ENCODE measurements at regions not wholly inside any gene's neighbourhood (a gene's known extent, or its start where the extent isn't known, plus 50 kb on each side); places are given as distances from the start of the nearest gene placed in this dataset.
"Not testable (repeated sequence)": the region's sequence is repeated elsewhere in the genome, so short reads cannot be mapped to it uniquely, and the experiment has no call there.

DNA sequence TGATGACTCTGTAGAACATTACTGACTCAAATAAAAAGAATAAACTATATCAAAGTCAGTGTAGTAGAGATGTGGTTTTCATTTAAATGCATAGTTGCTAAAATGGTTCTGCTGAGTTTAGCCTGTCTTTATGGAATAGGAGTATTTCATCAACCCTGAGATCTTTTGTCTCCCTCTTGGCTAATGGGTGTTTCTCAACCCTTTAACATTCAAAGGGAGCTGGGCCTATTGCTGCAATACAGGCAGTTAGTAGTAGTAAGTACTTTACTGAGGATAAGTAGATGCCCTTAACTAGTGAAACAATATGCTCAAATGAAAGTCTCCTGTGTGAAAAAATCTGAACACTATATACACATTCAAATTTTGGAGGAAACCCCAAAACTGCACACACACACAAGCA lies 184.7 kb upstream of the TTC14 start:
- no peak for DNase-seq (ENCODE audit: low read depth, low spot score)

DNA sequence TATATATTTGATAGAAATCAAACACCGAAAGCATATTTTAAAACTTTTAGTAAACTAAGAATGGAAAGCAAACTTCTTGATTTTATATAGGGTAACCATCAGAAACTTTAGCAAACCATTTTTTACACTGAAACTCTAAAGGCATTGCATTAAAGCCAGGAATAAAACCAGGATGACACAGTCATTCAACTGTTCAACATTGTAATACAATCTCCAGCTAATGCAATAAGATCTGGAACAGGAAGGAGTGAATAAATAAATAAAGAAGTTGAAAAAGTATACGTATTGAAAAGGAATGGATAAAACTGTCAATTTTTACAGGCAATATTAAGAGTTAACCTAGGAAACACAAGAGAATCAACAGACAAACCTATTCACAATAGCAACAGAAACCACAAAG lies 181.9 kb upstream of the TTC14 start:
- DNase-seq (ENCODE audit: low read depth, low spot score) = no peak

DNA sequence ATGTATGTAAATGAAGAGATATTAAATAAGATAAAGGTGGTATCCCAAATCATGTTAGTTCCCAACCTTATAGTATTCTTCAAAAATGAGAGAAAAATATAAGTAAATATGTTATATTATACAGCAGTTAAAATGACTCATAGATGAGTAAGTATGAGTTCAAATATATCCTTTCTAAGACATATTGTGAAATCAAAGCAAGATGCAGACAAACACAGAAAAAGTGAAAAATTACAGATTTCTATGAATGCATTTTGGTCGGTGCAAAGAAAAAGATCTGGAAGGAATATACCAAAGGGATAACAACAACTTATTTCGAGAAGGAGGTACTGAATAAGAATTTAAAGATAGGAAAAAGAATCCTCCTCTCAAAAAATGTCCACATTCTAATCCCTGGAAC lies 181.2 kb upstream of the TTC14 start:
- no peak for DNase-seq (ENCODE audit: low read depth, low spot score)

DNA sequence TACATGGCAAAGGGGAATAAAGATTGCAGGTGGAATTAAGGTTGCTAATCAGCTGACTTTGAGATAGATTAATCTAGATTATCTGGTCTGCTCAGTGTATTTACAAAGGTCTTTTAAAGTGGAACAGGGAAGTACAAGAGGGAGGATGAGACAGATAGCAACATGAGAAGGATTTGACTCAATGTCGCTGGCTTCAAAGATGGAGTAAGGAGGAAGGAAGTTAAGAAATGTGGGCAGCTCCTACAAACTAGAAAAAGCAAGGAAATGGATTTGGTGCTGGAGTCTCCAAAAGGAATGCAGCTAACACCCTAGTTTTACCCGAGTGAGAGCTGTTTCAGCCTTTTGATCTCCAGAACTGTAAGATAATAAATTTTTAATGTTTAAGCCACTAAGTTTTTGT lies 180.7 kb upstream of the TTC14 start:
- no peak for DNase-seq (ENCODE audit: low read depth, low spot score)

DNA sequence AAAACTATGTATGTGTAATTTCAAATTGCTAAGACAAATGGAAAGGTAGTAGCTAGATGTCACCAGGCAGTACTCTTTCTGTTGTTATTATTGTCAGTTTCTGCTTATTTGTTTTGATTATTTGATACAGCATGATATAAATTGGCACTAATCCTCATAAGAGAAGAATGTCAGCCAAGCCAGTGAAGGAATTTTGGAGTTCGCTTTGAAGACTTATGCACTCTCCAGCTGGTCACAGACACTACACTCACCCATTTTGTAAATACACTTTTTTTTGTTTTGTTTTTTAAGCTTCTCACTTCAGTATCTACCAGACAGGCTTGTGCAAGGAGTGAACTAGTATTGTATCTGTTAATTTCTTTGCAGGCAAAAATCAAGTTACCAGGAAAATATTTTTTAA lies 180.2 kb upstream of the TTC14 start:
- DNase-seq (ENCODE audit: low read depth, low spot score) = no peak

DNA sequence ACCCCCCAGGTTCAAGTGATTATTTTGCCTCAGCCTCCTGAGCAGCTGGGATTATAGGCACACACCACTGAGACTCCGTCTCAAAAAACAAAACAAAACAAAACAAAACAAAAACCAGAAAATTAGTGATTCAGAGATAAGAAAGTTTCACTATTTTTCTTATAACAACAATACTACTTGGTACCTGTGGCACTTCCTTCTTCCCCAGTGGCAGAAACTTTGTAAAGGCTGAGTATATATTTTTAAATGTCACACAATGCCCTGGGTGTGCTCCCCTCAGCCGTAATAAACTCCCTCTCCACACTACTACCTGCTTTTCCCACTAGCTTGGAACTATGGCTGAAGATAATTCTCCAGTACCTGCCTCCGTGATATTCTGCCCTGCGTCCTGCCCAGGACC lies 177.7 kb upstream of the TTC14 start:
- DNase-seq (ENCODE audit: low read depth, low spot score) = not testable (repeated sequence)

DNA sequence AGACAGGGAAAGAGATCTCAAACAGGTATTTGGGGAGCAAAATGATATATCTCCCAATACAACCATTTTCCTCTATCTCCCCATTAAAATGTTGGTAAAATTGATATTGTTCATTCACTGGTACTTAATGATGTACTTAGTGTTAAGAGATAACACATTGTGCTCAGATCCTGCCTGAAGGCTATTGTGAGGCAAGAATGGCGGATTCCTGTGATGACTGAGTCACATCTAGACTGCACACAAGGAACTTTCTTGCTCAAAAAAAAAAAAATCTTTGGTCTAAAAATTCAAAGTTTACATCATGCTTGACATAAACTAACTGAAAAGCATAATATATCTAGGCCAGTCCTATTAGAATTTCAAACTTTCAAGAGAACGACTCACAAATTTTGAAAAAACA lies 171.1 kb upstream of the TTC14 start:
- no peak for DNase-seq (ENCODE audit: low read depth, low spot score)

DNA sequence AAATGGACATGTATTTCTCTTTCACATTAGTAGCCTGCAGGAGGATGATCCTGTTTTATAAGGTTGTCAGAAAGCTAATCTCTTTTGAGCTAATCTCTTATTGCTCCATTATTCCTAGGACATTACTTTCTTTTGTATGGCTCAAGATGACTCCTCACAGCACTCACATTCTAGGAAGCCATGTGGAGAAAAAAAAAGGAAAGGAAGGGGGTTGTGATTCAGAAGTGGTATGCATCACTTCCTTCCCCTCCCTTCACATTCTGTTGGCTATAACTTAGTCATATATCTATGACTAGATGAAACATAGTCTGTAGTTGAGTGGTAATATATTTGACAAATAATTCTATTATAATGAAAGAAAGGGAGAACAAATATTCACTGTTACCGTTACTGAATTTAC lies 168.8 kb upstream of the TTC14 start:
- no peak for DNase-seq (ENCODE audit: low read depth, low spot score)

DNA sequence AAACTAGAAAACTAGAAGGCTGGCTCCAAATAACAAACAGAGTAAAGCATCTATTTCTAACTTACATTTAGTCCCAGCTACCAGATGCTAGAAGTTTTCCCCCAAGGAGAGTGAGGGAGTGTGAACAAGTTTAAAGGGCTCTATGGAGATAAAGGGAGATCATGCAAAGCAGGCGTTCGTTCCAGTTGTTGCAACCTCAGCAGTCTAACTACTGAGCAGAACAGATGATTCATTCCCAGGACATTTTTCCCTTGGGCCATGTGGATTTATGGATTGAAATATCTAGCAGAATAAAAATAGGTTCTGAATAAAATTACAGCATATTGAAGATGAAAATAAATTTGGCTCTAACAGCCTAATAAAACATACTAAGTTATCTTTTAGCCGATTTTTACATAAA lies 154.8 kb upstream of the TTC14 start:
- DNase-seq (ENCODE audit: low read depth, low spot score) = no peak

DNA sequence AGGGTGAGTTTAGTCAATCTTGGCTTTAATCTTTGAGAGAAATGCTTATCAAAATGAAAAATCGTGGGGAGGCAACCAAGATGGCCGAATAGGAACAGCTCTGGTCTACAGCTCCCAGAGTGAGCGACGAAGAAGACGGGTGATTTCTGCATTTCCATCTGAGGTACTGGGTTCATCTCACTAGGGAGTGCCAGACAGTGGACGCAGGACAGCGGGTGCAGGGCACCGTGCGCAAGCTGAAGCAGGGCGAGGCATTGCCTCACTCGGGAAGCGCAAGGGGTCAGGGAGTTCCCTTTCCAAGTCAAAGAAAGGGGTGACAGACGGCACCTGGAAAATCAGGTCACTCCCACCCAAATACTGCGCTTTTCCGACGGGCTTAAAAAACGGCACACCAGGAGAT lies 153.6 kb upstream of the TTC14 start:
- not testable (repeated sequence) for DNase-seq (ENCODE audit: low read depth, low spot score)

DNA sequence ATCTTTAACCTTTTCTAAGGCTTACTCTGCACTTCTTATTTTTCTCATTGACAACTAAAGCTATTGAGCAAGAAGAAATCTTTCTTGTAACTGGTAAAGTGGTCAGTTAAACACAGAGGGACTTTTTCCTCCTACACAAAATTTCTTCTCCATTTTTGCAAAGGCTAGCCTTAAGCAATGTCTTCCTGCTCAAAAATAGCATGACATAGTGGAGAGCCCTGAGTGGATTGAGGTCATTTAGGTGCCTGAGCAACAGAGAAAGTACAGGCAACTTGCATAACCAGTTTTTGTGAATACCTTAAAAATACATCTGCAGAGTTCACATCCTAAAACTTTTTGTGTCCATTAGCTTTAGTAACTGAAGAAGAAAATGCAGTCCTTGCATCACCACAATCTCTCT lies 144.7 kb upstream of the TTC14 start:
- no peak for DNase-seq (ENCODE audit: low read depth, low spot score)

DNA sequence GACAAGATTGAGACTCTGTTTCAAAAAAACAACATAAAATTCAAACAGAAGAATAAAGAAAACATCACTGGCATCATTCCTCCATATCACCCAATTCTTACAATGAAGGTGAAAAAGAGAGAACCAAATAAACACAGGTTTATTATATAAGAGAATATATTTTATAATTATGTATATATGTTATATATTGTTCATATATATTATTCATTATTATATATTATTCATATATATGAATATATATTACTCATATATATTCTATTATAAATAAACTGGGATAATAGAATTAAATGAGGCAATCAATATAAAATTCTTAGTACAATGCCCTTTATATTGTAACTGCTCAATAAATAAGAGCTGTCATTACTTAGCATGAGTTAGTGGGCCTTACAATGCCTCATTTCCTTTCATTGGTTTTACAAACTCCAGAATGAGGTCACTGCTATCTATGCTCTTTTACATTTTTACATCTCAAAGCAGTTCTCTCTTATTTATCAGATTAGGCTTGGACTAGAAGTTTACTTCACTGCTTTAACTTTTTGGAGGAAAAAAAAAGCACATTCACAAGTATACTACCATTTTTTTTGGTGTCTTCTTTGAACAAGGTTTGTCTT lies 135.5 kb upstream of the TTC14 start:
- DNase-seq (ENCODE audit: low read depth, low spot score) = no peak

DNA sequence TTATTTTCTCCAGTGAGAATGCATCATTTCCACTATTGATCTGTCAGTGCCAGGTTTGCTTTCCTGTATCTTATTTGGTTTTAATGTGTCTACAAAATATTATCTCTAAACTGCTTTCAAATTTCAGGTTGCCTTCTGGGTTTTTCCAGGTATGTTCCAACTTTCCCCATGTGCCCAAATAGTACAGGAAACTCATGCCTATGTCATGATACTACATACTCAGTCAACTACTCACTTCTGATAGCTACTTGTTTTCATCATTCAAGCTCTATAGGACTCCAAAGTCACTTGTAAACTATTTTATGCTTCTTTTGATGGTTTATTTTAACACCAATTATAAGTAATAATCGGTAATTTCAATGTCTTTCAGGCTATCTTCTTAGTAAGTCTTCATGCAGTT lies 134.8 kb upstream of the TTC14 start:
- DNase-seq (ENCODE audit: low read depth, low spot score) = no peak

DNA sequence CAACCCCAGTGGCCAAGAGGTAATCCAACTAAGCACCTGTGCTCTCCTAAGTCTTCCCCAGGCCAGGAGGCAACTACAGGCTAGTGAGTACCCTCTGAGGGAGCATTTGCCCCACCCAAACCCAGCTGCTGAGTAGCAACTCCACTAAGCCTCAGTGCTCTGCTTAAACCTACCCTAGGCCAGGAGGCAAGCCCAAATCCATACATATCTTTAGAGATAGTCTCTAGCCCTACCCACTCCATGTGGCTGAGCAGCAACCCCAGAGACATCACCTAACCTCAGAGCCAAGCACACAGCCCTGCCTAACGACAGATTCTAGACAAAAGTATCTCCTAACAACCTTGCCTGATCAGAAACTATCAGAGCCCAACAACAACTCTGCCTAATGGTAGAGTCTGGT lies 132.8 kb upstream of the TTC14 start:
- DNase-seq (ENCODE audit: low read depth, low spot score) = no peak

DNA sequence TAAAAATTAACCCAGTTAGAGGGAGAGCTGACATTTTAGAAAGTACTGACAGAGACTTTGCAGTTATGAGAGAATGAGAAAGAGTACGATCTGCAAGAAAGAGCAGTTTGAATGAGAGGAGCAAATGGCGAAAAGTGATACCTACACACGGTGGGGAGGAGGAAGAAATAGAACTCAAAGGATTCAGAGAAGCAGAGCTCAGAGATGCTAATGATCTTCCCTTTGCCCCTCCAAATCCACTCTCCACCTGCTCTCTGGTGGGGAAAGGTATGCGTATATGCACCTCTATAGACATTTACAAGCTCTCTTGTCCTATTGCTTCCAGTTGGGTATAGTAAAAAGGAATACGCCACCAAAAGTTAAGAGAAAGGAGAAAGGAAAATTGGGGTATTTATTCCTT lies 123.3 kb upstream of the TTC14 start:
- DNase-seq (ENCODE audit: low read depth, low spot score) = no peak

DNA sequence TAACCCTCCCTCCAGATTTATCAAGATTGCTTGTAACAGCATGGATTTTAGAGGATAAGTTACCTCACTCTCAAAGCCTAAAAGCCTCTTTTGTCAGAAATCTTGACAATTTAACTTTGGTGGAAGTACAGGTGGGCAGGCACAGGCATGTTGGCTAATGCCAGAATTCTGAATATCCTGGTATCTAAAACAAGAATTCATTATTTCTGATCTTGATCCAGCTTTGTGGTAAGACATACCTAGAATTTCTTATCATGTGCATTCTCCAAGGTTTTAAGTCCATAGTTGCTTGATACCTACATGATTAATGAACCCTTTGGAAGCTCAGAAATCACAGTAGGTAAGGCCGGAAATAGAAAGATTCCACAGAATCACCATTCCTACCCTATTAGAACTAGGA lies 109.9 kb upstream of the TTC14 start:
- no peak for DNase-seq (ENCODE audit: low read depth, low spot score)

DNA sequence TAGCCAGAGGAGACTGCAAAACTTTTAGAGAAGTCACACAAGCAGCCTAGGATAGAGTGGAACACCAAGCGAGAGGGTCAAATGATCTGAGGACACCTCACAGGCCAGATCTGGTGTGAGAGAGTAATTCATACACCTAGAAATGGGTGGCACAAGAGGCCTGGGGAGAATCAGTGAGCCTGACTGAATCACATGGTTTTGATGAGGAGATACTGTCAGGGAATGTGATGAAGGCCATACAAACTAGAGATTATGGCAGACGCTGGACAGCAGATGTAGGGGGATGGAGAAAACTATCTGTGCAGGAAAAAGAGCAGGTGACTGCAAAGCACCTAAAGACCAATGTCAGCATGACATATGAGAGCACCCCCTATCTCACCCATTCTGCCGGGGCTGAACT lies 105.0 kb upstream of the TTC14 start:
- no peak for DNase-seq (ENCODE audit: low read depth, low spot score)

DNA sequence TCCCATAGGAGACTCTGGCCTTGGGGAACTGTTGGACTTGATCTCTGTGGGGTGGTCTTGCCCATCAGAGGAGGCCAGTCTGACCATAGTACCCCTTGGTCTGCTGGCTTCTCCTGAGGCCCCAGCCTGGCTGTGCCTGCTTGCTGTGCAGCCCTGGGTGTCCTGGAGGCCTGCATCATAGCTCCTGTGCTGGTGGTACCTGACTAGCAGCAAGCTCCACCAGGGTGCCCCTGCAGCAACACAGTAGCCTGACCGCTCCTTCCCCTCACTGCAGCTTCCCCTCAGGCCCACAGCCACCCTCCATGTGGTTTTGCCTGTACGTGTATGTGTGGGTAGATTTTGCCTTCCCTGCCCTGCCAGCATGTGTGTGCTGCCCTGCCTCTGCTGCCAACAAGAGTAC lies 85.6 kb upstream of the TTC14 start:
- no peak for DNase-seq (ENCODE audit: low read depth, low spot score)

DNA sequence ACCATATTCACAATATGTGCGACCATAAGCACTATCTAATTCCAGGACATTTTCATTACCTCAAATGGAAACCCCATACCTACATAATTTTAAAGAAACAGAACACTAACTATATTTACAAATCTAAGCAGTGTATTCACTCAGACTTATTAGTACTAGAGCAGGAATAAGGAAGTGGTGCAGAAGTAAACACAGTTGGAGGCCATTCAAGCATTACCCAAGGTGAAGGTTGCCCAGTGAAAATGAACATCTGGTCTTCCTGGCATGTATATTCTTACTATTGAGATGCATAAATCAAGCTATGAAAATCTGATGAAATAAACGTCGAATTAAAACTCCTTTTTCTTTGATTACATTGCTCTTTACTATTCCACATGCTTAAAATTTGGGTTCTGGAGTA lies 78.9 kb upstream of the TTC14 start:
- no peak for DNase-seq (ENCODE audit: low read depth, low spot score)

DNA sequence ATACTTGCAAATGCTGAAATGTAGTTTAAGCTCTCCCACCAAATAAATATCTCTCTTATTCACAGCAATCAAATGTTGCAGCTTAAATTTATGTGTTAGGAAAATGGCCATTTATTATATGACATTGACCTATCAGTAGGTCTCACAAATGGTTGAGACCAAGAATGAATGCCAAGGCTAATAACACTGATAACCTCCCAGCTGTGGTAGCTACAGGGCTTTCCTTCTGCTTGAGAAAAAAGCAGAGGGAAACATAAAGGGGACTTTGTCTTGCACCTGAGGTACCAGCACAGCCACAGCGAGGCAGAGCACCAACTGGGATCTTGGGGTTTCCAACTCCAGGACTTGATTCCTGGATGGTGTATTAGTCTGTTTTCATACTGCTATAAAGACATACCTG lies 73.1 kb upstream of the TTC14 start:
- DNase-seq (ENCODE audit: low read depth, low spot score) = no peak

DNA sequence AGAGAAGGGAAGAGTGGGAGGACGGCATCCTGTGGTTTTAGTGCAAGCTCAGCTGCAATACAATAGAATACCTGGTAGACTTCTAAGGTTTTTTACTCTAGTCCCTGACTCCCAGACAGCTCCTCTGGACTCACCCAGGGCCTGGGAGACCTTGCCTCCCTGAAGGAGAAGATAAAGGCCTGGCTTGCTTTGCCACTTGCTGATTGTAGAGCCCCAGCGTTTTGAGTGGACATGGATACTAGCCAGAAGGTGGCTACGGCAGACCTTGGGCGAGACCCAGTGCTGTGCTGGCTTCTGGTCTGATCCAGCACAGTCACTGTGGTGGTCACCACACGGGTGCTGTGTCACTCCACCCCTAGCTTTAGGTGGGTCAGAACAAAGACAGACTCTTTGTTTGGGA lies 72.2 kb upstream of the TTC14 start:
- no peak for DNase-seq (ENCODE audit: low read depth, low spot score)

DNA sequence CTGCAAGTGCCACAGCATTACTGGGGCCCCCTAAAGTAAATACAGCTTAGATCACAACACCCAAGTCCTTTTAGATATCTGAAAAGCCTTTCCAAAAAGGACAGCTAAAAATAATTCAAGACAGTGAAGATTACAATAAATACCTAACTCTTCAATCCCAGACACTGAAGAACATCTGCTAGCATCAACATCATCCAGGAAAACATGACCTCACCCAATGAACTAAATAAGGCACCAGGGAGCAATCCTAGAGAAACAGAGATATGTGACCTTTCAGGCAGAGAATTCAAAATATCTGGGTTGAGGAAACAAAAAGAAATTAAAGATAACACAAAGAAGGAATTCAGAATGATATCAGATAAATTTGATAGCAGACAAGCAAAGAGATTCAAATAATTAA lies 71.7 kb upstream of the TTC14 start:
- DNase-seq (ENCODE audit: low read depth, low spot score) = no peak

DNA sequence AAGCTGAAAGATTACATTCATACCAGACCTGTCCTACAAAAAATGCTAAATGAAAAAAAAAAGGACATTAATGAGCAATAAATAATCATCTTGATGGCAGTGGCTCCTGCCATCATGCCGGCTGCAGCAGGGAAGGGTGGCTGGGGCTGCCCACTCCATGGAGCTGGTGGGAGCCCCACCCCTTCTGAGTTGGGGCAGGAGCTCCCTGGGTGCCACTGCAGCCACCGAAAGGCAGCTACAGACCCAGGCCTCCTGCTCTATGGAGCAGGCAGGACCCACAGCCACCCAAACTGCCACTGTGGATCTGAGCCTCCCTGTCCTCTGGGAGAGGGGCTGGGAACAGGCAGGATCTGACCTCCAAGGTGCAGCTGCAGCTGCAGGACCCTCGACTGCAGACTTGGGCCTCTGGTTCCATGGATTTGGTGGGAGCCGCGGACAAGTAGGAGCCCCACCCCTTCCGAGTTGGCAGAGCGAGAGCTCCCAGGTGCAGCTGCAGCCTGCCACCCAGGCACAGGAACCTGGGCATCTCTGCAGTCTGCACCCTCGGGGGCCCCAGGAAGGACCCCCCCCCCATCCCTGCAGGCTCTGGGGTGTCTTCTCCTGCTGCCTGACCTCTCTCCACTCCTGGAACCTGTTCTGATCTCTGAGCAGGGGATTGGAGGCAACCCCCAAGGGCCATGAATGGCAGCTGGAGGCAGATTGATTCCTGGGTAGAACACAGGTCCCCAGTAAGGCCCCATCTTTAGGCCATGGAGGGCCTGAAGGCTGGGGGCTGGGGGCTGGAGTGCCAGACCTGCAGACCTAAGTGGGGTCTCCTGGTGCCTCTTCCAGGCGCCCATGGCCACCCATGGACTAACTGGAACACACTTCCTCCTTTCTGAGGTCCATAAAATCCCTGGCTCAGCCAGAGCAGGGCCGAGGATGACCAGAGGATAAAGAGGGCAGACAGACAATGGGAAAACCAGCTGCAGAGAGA lies 70.4 kb upstream of the TTC14 start:
- DNase-seq (ENCODE audit: low read depth, low spot score) = no peak
